ENCODE measurements at regions not wholly inside any gene's neighbourhood (a gene's known extent, or its start where the extent isn't known, plus 50 kb on each side); places are given as distances from the start of the nearest gene placed in this dataset.
"Not testable (repeated sequence)": the region's sequence is repeated elsewhere in the genome, so short reads cannot be mapped to it uniquely, and the experiment has no call there.

DNA sequence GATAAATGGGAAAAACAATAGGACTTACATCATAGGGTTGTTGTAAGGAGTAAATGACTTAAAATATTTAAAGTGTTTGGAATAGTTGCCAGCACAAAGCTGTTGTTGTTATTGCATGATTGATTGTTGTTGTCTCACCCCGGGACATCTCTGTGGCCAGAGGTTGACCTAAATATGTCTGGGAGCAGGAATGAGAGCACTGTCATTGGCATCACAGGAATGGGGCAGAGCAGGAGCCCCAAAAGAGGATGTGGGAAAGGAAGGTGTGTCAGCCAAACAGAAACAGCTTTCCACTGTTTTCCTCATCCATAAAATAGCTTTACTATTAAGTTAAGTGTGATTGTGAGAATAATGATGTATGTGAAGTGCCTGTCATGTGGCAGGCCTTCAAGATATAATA is 121.6 kb downstream of the TMEM168 start:
- Histone ChIP-seq H3K4me3 (no peak overlapping the region), H3K9me3 (no peaks in the 10 kb centered on the region), H3K27ac (no peak overlapping the region), H3K4me1 (no peaks in the 10 kb centered on the region), H3K36me3 (no peaks in the 10 kb centered on the region), H3K27me3 (no peaks in the 10 kb centered on the region)
- TF ChIP-seq EP300 (IDR thresholded peaks at IDR 0.05) (no peak), POLR2A (IDR thresholded peaks at IDR 0.05) (no peak), POLR2AphosphoS5 (IDR thresholded peaks at IDR 0.05) (no peak)
- TF ChIP-seq, protein P1, sequence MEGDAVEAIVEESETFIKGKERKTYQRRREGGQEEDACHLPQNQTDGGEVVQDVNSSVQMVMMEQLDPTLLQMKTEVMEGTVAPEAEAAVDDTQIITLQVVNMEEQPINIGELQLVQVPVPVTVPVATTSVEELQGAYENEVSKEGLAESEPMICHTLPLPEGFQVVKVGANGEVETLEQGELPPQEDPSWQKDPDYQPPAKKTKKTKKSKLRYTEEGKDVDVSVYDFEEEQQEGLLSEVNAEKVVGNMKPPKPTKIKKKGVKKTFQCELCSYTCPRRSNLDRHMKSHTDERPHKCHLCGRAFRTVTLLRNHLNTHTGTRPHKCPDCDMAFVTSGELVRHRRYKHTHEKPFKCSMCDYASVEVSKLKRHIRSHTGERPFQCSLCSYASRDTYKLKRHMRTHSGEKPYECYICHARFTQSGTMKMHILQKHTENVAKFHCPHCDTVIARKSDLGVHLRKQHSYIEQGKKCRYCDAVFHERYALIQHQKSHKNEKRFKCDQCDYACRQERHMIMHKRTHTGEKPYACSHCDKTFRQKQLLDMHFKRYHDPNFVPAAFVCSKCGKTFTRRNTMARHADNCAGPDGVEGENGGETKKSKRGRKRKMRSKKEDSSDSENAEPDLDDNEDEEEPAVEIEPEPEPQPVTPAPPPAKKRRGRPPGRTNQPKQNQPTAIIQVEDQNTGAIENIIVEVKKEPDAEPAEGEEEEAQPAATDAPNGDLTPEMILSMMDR (IDR thresholded peaks at IDR 0.05) = no peak
- WGBS, 2 donors = 60 to 64% methylated on average over 1 of the region's 1 CpG
- DNase-seq (no peak), ATAC-seq (ENCODE audit: low FRiP score in 2 of 2) (no peak)

DNA sequence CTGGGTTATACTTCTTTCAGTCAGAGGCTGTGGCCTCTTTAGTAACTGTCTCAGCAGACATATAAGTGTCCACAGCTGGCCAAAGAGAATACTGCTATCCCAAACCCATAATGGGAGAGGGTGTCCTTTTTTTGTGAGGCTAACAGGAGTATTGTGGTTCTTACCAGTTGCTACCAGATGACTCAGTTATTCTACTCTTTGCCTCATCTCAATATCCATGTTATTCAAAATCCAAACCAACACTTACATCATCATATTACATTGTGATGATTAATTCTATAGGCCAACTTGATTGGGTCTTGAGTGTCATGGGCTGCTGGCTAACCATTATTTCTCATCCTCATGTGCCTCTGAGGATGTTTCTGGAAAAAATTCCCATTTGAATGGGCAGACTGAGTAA is 120.9 kb downstream of the TMEM168 start:
- DNase-seq (no peak), ATAC-seq (ENCODE audit: low FRiP score in 2 of 2) (no peak)
- Histone ChIP-seq H3K27me3 (no peaks in the 10 kb centered on the region), H3K4me3 (no peak overlapping the region), H3K36me3 (no peaks in the 10 kb centered on the region), H3K4me1 (no peaks in the 10 kb centered on the region), H3K27ac (no peak overlapping the region), H3K9me3 (no peaks in the 10 kb centered on the region)
- TF ChIP-seq, protein P1 (IDR thresholded peaks at IDR 0.05) = no peak
- no peak for TF ChIP-seq POLR2A (IDR thresholded peaks at IDR 0.05)
- no peak for TF ChIP-seq POLR2AphosphoS5 (IDR thresholded peaks at IDR 0.05)

DNA sequence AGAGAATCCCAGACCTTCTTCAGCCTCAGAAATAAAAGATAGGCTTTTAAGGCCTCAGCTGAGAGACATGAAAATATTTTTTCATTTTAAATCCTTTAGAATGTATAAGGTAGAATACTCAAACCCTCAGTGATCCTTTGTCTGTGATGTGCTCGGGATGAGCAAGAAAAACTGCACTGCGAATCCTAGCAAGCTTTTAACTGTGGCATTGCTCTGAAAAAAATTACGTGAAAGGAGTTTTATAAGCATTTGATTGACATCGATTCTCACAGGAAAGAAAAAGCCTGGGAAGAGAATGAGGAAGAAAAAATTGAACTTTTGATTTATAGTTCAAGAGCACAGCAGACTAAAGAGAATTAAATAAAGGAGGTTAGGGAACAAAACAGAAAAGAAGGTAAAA is 120.0 kb downstream of the TMEM168 start:
- DNase-seq (no peak), ATAC-seq (ENCODE audit: low FRiP score in 2 of 2) (no peak)
- WGBS, 2 donors = 83 to 86% methylated on average over 4 of the region's 4 CpGs
- Histone ChIP-seq H3K4me3 (no peak overlapping the region), H3K27me3 (no peaks in the 10 kb centered on the region), H3K9me3 (no peaks in the 10 kb centered on the region), H3K4me1 (no peaks in the 10 kb centered on the region), H3K27ac (no peak overlapping the region), H3K36me3 (no peaks in the 10 kb centered on the region)
- TF ChIP-seq POLR2AphosphoS5 (IDR thresholded peaks at IDR 0.05) (no peak), POLR2A (IDR thresholded peaks at IDR 0.05) (no peak), EP300 (IDR thresholded peaks at IDR 0.05) (no peak)
- TF ChIP-seq, protein P1 (IDR thresholded peaks at IDR 0.05) = no peak

GRCh38 chr7:112678626-112679025 is 111.6 kb downstream of the TMEM168 start:
- ATAC-seq (ENCODE audit: low FRiP score in 2 of 2) (no peak), DNase-seq (no peak)
- Histone ChIP-seq H3K4me3 (no peak overlapping the region), H3K27ac (no peak overlapping the region), H3K36me3 (no peaks in the 10 kb centered on the region), H3K4me1 (no peaks in the 10 kb centered on the region), H3K9me3 (no peaks in the 10 kb centered on the region), H3K27me3 (no peaks in the 10 kb centered on the region)
- WGBS, 2 donors = 86 to 87% methylated on average over 6 of the region's 6 CpGs
- no peak for TF ChIP-seq POLR2AphosphoS5 (IDR thresholded peaks at IDR 0.05)
- TF ChIP-seq POLR2A (IDR thresholded peaks at IDR 0.05) = no peak
- TF ChIP-seq, protein P1 (IDR thresholded peaks at IDR 0.05) = no peak
- TF ChIP-seq EP300 (IDR thresholded peaks at IDR 0.05) = no peak

DNA sequence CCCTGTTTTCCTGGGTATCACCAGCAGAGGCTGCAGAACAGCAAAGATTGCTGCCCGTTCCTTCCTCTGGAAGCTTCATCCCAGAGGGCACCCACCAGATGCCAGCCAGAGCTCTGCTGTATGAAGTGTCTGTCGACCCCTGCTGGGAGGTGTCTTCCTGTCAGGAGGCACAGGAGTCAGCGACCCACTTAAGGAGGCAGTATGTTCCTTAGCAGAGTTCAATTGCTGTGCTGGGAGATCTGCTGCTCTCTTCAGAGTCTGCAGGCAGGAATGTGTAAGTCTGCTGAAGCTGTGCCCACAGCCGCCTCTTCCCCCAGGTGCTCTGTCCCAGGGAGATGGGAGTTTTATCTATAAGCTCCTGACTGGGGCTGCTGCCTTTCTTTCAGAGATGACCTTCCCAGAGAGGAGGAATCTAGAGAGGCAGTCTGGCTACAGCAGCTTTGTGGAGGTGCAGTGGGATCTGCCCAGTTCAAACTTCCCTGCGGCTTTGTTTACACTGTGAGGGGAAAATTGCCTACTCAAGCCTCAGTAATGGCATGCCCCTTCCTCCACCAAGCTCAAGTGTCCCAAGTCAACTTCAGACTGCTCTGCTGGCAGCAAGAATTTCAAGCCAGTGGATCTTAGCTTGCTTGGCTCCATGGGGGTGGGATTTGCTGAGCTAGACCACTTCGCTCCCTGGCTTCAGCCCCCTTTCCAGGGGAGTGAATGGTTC is 100.6 kb downstream of the TMEM168 start:
- DNase-seq = peak in 1 of 2 donors; percentile 22
- H3K27me3 ChIP-seq; H3K27ac ChIP-seq; H3K36me3 ChIP-seq; H3K9me3 ChIP-seq; ATAC-seq (ENCODE audit: low FRiP score in 2 of 2); H3K4me1 ChIP-seq; H3K4me3 ChIP-seq: not testable (repeated sequence)
- 51 to 57% methylated on average over 3 to 6 of the region's 6 CpGs for WGBS, 2 donors

All from upper lobe of left lung (tissue), 6 donors.